ENCODE measurements at regions not wholly inside any gene's neighbourhood (a gene's known extent, or its start where the extent isn't known, plus 50 kb on each side); places are given as distances from the start of the nearest gene placed in this dataset.

DNA sequence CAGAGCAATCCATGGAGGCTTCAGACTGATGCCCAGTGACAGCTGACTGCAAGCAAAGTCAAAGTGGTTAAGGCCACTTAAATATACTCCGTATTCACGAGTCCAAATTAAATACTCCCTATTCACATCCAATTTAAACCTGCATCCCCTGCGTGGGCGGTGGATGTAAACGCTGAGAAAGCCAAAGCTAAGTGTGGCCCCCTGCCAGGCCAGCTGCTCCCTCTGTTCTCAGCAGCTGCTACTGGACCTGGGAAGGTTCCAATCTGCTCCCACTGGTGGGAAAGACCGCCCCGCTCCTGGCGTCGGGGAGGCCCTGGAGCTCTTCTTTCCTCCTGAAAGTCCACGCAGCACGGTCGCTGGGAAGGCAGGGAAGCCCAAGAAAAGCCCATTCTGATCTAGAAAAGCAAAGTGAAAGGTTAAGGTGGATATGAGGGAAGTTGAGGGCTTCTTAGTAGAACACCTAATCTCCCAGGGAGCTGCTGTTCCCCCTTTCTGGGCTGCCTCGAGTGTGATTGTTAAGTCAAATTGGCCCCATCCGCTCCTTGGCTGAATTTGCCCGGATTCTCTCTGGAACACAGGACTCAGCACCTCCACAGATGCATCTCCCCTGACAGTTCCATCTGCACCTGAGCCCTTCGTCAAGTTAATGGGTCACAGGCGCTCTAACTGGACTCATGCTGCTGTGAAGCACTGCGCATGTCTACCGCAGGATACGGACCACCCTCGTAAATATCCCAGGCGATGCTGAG is 205.5 kb downstream of the USP12 start:
- TF ChIP-seq, protein P1, sequence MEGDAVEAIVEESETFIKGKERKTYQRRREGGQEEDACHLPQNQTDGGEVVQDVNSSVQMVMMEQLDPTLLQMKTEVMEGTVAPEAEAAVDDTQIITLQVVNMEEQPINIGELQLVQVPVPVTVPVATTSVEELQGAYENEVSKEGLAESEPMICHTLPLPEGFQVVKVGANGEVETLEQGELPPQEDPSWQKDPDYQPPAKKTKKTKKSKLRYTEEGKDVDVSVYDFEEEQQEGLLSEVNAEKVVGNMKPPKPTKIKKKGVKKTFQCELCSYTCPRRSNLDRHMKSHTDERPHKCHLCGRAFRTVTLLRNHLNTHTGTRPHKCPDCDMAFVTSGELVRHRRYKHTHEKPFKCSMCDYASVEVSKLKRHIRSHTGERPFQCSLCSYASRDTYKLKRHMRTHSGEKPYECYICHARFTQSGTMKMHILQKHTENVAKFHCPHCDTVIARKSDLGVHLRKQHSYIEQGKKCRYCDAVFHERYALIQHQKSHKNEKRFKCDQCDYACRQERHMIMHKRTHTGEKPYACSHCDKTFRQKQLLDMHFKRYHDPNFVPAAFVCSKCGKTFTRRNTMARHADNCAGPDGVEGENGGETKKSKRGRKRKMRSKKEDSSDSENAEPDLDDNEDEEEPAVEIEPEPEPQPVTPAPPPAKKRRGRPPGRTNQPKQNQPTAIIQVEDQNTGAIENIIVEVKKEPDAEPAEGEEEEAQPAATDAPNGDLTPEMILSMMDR (IDR thresholded peaks at IDR 0.05; ENCODE audit: low read depth, low read length, missing control alignments): no peak
- DNase-seq (ENCODE audit: low read depth): no peak
- no peak overlapping the region for H3K4me3 ChIP-seq (ENCODE audit: low read depth, low read length)

DNA sequence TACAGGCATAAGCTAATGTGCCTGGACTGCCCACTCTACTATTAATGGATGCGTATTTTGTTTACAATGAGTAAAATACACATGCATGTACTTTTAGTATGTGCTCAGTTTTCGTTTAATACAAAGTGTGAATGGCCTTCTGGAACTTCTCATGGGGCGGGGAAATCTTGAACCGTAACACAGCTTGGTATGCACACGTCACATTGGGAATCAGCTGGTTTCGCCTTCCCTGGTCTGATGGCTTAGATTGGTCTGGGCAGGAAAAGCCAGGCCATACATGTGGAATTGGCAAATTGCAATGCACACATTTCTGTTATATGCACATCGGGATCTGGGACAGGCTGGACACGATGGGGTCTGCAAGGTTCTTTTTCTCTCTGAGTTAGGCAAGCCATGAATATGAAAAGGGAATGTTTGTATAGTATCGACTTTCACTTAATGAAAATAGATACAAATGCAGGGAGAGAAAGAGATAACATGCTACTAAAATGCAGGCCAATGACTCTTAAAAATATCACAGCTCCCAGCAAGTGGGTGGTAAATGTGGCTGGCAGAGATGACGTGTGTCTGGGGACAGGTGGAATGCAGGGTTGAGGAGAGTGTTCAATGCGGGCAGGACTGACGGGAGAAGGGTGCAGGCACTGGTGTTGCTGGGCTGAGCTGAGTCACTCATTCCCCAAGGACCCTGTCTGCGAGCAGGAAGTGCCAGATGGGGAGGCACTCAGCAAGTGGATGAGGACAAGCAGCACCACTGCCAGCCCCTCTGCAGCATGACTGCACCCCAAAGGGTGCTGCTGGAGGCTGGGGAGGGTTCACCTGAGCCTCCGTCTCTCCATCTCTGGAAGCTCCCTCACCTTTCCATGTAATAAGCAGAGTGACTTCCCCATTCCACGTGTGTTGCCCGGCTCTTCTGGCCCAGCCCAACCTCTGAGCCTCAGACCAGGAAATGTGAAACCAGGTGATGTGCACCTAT is 204.0 kb upstream of the GPR12 start:
- no peak overlapping the region for H3K4me3 ChIP-seq (ENCODE audit: low read depth, low read length)
- DNase-seq (ENCODE audit: low read depth): no peak
- TF ChIP-seq, protein P1 (IDR thresholded peaks at IDR 0.05; ENCODE audit: low read depth, low read length, missing control alignments): no peak

DNA sequence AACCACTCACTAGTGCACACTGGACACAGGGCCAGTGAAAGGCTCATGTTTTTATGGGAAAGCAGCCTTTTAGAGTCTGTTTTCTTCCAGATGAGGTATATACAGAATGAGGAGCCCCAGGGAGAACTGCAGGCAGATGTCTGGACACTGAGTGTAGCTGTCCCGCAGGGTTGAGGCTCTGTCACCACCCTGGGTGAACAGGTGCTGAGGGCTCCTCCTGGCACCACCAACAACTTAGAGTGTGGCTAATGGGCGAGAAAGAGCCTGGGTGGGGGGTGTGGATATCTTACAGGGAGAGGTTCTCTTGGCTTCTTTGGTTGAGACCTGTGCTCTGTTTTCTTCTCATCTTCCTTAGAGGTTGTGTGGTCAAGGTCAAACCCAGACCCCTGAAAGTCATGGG is 202.1 kb upstream of the GPR12 start:
- DNase-seq (ENCODE audit: low read depth): no peak
- TF ChIP-seq, protein P1 (IDR thresholded peaks at IDR 0.05; ENCODE audit: low read depth, low read length, missing control alignments): no peak
- H3K4me3 ChIP-seq (ENCODE audit: low read depth, low read length): no peak overlapping the region

DNA sequence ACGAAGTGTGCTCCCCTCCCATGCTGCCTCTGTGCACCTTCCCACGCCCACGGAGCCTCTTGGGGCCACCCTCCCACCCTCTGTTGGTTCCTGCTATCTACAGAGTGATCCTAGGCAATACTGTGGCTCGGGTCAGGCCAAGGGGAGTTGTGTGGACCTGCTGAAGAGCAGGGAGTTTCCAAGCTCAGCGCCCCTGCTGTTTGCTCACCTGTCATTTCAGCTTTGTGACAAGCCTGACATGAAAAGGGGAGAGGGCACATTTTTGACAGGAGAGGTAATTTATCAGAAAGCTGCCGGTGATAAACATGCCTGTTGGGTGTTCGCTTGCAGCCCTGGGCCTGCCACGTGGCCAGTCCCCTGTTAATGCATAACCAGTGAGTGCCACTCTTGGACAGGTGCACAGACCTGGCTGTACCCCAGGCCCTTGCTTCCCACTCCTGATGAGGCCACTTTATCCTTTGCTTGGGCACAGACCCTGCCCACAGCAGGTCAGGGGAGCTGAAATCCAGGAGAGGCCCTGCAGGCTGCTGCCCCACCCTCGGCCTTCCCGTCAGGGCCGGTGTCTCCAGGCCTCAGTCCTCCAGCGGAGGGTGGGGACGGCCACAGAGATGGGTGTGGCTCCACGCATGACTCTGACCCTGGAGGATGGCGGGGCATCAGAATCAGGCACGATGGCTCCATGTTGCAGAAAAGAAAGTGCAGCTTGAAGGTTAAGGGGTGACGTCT is 201.5 kb upstream of the GPR12 start:
- DNase-seq (ENCODE audit: low read depth): no peak
- no peak overlapping the region for H3K4me3 ChIP-seq (ENCODE audit: low read depth, low read length)
- TF ChIP-seq, protein P1 (IDR thresholded peaks at IDR 0.05; ENCODE audit: low read depth, low read length, missing control alignments): no peak

DNA sequence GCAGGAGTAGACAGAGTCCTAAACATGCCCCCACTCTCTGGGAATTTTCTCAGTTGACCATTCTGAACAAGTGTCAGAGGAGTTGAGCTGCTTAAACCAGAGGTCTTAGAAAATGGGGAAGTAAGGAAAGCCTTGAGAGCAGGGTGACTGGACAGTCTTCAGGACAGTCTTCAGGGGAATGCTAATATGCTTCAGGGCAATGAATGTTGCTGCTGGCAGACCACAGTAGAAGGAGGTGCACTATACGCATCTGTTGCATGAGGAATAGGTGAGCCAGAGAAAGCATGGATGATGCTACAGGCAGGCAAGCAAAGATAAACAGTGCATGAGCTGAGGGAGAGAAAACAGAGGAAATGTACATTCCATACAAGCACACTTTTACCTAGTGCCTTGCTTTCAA is 196.6 kb upstream of the GPR12 start:
- TF ChIP-seq, protein P1 (IDR thresholded peaks at IDR 0.05; ENCODE audit: low read depth, low read length, missing control alignments): no peak
- DNase-seq (ENCODE audit: low read depth): no peak
- no peak overlapping the region for H3K4me3 ChIP-seq (ENCODE audit: low read depth, low read length)

DNA sequence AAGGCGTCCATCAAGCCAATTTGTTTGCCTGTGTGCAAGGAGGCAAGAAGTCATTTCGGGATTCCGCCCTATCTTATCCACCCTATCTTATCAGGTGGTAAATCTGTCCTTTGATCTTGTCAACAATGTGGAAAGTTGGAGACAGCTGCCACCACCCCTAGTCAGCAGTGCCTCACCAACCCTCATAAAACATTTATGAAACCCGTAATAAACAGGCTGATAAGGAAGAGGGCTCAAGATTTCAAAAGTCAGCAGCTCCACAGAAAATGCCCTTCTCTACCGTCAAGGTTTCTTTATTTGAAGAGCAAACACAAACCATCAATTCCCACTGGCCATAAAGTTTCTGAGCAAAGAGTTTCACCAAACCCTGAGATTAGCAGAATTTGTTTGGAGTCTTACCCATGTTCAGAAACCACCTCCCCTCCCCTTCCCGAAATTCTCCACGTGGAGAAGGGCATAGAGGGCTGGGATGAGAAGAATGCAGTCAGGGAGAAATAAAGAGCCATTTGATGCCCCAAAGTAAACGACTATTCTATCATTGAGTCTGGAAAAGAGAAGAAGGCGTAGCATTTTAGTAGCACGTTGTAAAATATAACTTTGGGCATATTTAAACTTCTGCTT is 196.0 kb upstream of the GPR12 start:
- H3K4me3 ChIP-seq (ENCODE audit: low read depth, low read length): no peak overlapping the region

More for the DNA sequence above, 196.0 kb upstream of the GPR12 start:
- TF ChIP-seq, protein P1 (IDR thresholded peaks at IDR 0.05; ENCODE audit: low read depth, low read length, missing control alignments): no peak
- DNase-seq (ENCODE audit: low read depth): no peak
